Transverse colon (tissue), 4 donors: ENCODE measurements at regions not wholly inside any gene's neighbourhood (a gene's known extent, or its start where the extent isn't known, plus 50 kb on each side); places are given as distances from the start of the nearest gene placed in this dataset.

ENCODE experiments used
- CTCF ChIP-seq, 5 experiments: fragments of 200-600 bp in 3 of 5; fragments of 450-650 bp in 2 of 5; sonication (generic) in 3 of 5; IDR thresholded peaks; 1 replicate in 2 of 5; 2 replicates in 3 of 5; pipeline ENCODE4 v1.5.1; 2016 to 2017; ENCODE audit warnings: antibody characterized with exemption in 5 of 5, inconsistent platforms in 3 of 5, mild to moderate bottlenecking in 2 of 5, moderate library complexity in 1 of 5
- POLR2AphosphoS5 ChIP-seq, 3 donors: sonication (generic); formaldehyde crosslinking; IDR thresholded peaks; one replicate each; pipeline ENCODE4 v1.6.1; 2016; ENCODE audit warnings: antibody characterized with exemption in 3 of 3

- TF ChIP-seq POLR2AphosphoS5 (IDR thresholded peaks at IDR 0.05) (no peak), CTCF (IDR thresholded peaks at IDR 0.05) (no peak)
Measured at GRCh38 chr12:41932470-41932991, 212.1 kb downstream of the GXYLT1 start.
